HFFc6 (cell line): ENCODE measurements at regions not wholly inside any gene's neighbourhood (a gene's known extent, or its start where the extent isn't known, plus 50 kb on each side); places are given as distances from the start of the nearest gene placed in this dataset.
"Not testable (repeated sequence)": the region's sequence is repeated elsewhere in the genome, so short reads cannot be mapped to it uniquely, and the experiment has no call there.

Source experiments
- DNase-seq: peaks from one replicate; pipeline ENCODE4 v3.0.0-alpha.2; 2018
- H3K27ac Mint-ChIP-seq: 2 replicates; pipeline ENCODE4 v1.8.0; 2020; ENCODE audit warnings: mild to moderate bottlenecking, mixed read lengths
- H3K27me3 Mint-ChIP-seq: 2 replicates; pipeline ENCODE4 v1.8.0; 2021; ENCODE audit warnings: mild to moderate bottlenecking, moderate library complexity, mixed read lengths; ENCODE audit not compliant: insufficient read depth
- H3K36me3 Mint-ChIP-seq: 2 replicates; pipeline ENCODE4 v1.8.0; 2021; ENCODE audit warnings: low read depth, mixed read lengths
- H3K4me1 Mint-ChIP-seq: 2 replicates; pipeline ENCODE4 v1.8.0; 2020; ENCODE audit warnings: low read depth, mixed read lengths
- H3K4me3 Mint-ChIP-seq: 2 replicates; pipeline ENCODE4 v1.8.0; 2020; ENCODE audit warnings: mild to moderate bottlenecking, moderate library complexity, mixed read lengths
- H3K9me3 Mint-ChIP-seq: 2 replicates; pipeline ENCODE4 v1.8.0; 2020; ENCODE audit warnings: mild to moderate bottlenecking, mixed read lengths
- TF ChIP-seq, protein P1 (sequence below): fragments of 200-600 bp; sonication (generic); IDR thresholded peaks from 2 replicates; pipeline ENCODE4 v1.5.0; 2021; ENCODE audit warnings: antibody characterized with exemption, mild to moderate bottlenecking

DNA sequence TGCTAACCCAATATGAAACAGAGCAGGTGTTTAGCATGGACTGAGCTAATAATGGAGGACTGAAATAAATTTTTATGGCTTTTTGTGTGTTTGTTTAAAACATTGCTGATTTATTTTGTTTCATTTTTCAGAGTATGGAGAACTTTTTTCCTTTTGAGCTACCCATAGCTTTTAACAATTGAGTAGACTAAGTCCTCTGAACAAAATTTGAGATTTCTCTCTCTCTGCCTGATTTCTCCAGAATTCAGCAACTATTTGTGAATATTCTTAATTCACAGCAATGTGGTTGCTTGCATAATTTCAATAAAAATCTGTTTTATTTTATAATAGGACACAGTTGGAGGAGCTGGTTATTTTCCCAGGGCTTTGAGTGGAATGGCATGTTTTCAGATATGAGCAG is 103.7 kb downstream of the TPBG start:
- TF ChIP-seq, protein P1, sequence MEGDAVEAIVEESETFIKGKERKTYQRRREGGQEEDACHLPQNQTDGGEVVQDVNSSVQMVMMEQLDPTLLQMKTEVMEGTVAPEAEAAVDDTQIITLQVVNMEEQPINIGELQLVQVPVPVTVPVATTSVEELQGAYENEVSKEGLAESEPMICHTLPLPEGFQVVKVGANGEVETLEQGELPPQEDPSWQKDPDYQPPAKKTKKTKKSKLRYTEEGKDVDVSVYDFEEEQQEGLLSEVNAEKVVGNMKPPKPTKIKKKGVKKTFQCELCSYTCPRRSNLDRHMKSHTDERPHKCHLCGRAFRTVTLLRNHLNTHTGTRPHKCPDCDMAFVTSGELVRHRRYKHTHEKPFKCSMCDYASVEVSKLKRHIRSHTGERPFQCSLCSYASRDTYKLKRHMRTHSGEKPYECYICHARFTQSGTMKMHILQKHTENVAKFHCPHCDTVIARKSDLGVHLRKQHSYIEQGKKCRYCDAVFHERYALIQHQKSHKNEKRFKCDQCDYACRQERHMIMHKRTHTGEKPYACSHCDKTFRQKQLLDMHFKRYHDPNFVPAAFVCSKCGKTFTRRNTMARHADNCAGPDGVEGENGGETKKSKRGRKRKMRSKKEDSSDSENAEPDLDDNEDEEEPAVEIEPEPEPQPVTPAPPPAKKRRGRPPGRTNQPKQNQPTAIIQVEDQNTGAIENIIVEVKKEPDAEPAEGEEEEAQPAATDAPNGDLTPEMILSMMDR = no peak
- Mint-ChIP-seq H3K4me3 (no peak overlapping the region), H3K27ac (no peak overlapping the region), H3K36me3 (no peaks in the 10 kb centered on the region), H3K4me1 (no peaks in the 10 kb centered on the region), H3K27me3 (peaks cover 3% of the 10 kb centered on the region), H3K9me3 (peaks cover 7% of the 10 kb centered on the region)
- DNase-seq = no peak

DNA sequence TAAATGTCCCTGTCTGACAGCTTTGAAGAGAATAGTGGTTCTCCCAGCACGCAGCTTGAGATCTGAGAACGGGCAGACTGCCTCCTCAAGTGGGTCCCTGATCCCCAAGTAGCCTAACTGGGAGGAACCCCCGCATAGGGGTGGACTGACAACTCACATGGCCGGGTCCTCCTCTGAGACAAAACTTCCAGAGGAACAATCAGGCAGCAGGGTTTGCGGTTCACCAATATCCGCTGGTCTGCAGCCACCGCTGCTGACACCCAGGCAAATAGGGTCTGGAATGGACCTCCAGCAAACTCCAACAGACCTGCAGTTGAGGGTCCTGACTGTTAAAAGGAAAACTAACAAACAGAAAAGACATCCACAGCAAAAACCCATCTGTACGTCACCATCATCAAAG is 106.5 kb downstream of the TPBG start:
- H3K4me1 Mint-ChIP-seq, H3K27me3 Mint-ChIP-seq, DNase-seq, H3K4me3 Mint-ChIP-seq, H3K27ac Mint-ChIP-seq, H3K36me3 Mint-ChIP-seq, H3K9me3 Mint-ChIP-seq: not testable (repeated sequence)

DNA sequence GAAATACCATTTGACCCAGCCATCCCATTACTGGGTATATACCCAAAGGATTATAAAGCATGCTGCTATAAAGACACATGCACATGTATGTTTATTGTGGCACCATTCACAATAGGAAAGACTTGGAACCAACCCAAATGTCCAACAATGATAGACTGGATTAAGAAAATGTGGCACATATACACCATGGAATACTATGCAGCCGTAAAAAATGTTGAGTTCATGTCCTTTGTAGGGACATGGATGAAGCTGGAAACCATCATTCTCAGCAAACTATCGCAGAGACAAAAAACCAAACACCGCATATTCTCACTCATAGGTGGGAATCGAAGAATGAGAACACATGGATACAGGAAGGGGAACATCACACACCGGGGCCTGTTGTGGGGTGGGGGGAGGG is 111.5 kb downstream of the TPBG start:
- H3K27ac Mint-ChIP-seq, H3K27me3 Mint-ChIP-seq, DNase-seq: not testable (repeated sequence)

DNA sequence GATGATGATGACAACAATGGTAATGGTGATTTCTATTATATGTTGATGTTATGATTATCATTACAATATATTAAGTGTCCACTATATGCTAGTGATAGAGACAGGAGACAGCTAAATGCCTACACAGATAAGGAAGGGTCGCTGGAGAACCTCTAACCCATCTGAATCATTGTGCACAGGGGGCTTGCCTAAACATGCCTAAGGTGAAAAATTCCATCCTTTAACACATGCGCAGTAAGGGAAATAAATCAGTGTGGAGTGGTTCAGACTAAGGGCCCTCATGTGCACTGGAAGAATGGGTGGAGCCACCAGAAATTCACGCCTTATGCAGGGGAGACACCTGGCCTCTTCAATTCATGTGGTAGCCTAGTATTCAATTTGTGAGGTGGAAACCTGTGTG is 120.4 kb downstream of the TPBG start:
- peaks cover 36% of the 10 kb centered on the region for H3K9me3 Mint-ChIP-seq
- no peak overlapping the region for H3K27ac Mint-ChIP-seq
- H3K27me3 Mint-ChIP-seq = peaks cover under 1% of the 10 kb centered on the region; the same call in 1 of the 2 replicates
- H3K4me1 Mint-ChIP-seq = no peaks in the 10 kb centered on the region; the same call in 1 of the 2 replicates
- TF ChIP-seq, protein P1 = no peak
- no peak for DNase-seq
- H3K4me3 Mint-ChIP-seq = no peak overlapping the region
- H3K36me3 Mint-ChIP-seq = peaks cover 11% of the 10 kb centered on the region; the same call in 1 of the 2 replicates

More for the DNA sequence above, 111.5 kb downstream of the TPBG start:
- not testable (repeated sequence) for H3K9me3 Mint-ChIP-seq, H3K4me1 Mint-ChIP-seq, H3K36me3 Mint-ChIP-seq, H3K4me3 Mint-ChIP-seq

DNA sequence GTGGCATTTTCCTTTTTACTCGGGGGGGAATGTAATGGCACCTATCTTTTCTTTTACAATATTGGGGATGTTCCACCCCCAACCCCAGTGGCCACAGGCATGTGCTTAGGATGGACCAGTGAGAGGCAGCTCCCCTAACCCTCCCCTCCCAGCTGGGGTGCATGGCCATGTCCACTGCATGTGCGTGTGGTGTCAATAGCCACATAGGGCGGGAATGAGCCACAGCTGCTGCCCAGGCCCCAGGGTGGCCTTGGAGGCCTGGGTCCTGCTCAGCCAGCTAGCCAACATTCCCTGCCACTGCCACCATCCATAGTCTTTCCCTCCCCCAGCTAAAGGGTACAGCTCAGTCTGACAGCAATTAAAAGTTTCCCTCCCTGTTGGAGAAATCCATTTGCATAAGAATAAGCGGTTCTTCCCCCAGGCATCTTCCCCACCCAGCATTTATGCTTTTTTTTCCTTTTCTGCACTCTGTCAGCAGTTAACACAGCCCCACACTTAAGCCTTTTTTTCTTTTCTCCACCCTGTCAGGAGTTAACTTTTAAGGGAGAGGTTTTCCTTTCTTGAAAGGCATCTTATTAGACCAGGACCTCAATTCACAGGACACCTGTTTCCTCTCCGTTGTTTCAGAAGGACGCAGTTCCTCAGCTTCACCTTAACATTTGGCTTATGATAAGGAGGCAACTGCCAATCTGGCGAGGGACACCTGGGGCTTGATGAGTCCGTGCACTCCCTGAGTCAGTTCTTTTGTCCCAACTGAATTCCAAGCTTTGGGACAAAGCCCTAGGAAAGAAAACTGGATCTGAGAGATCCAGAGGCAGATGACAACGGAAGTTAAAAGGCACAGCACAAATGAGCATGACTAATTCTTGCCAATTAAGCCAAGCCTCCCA is 121.4 kb downstream of the TPBG start:
- DNase-seq = no peak
- Mint-ChIP-seq H3K4me3 (no peak overlapping the region), H3K9me3 (peaks cover 41% of the 10 kb centered on the region), H3K4me1 (no peaks in the 10 kb centered on the region; the same call in 1 of the 2 replicates), H3K27me3 (no peaks in the 10 kb centered on the region; the same call in 1 of the 2 replicates), H3K36me3 (peaks cover 11% of the 10 kb centered on the region; the same call in 1 of the 2 replicates), H3K27ac (no peak overlapping the region)
- TF ChIP-seq, protein P1 = no peak

DNA sequence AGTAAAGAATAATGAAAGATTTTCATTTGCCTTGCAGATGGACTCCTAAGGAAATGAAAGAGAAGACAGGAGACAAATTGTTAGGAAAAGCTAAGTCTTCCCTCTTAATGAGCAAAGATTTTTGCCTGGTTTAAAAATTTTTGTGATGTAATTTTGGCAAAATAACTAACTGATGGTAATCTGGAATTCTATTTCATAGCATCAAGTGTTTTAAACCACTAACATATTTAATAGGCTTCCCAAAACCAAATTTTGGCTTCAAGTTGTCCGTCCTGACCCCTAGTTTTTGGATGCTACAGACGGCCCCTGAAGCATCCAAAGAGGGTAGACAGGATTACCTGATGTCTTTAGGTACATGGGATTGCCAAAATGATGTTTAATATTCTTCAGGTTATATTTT is 124.3 kb downstream of the TPBG start:
- no peaks in the 10 kb centered on the region for H3K4me1 Mint-ChIP-seq
- H3K9me3 Mint-ChIP-seq = peaks cover 42% of the 10 kb centered on the region
- H3K4me3 Mint-ChIP-seq = no peak overlapping the region
- no peak for DNase-seq
- H3K36me3 Mint-ChIP-seq = peaks cover 11% of the 10 kb centered on the region; the same call in 1 of the 2 replicates
- no peak overlapping the region for H3K27ac Mint-ChIP-seq
- H3K27me3 Mint-ChIP-seq = no peaks in the 10 kb centered on the region
- TF ChIP-seq, protein P1 = no peak
